Stimulated activated naive CD8-positive, alpha-beta T cell treated with anti-CD3 and anti-CD28 coated beads, Interleukin-15, amount 100 ng/mL, for 72 hours (primary cell): ENCODE measurements at regions not wholly inside any gene's neighbourhood (a gene's known extent, or its start where the extent isn't known, plus 50 kb on each side); places are given as distances from the start of the nearest gene placed in this dataset.

Experiments
- ATAC-seq: fragments of 150-1000 bp; cut with Tn5 transposase; 2 replicates; pipeline ENCODE4 v1.10.0; 2021; ENCODE audit warnings: mild to moderate bottlenecking, moderate library complexity
- DNase-seq, 2 donors: peaks; one replicate each; pipeline ENCODE4 v3.0.0; 2021 to 2022
- H3K27ac Mint-ChIP-seq, 2 donors: one replicate each; pipeline ENCODE4 v1.8.0; 2022; ENCODE audit warnings: mild to moderate bottlenecking in 2 of 2, mixed read lengths in 2 of 2, moderate library complexity in 2 of 2
- H3K27me3 Mint-ChIP-seq: one replicate; pipeline ENCODE4 v1.8.0; 2022; ENCODE audit warnings: mixed read lengths
- H3K4me1 Mint-ChIP-seq: one replicate; pipeline ENCODE4 v1.8.0; 2022; ENCODE audit warnings: mild to moderate bottlenecking, mixed read lengths
- H3K4me3 Mint-ChIP-seq, 2 donors: one replicate each; pipeline ENCODE4 v1.8.0; 2022; ENCODE audit warnings: mild to moderate bottlenecking in 2 of 2, mixed read lengths in 2 of 2, moderate library complexity in 1 of 2
- H3K9me3 Mint-ChIP-seq, 2 donors: one replicate each; pipeline ENCODE4 v1.8.0; 2022; ENCODE audit warnings: mixed read lengths in 2 of 2

DNA sequence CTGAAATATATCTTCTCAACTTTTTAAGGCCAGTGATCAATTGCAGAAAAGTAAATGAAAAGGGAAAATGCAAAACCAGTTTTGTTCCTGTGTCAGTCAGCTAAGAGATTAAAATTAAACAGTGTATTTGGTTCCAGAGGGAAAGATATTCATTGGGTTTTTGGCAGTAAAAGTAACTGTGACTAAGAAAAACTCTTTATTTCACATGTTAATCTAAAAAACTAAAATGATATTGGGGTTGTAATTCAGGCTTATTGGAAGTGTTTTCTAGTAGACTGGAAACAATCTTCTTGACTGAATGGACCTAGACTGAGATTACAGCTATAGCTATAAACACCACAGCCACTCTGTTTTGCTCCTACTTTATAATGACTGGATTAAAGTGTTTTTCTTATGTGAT lies 413.9 kb downstream of the ADGRL2 start:
- Mint-ChIP-seq H3K4me3 (no peak overlapping the region), H3K27me3 (no peaks in the 10 kb centered on the region), H3K27ac (no peak overlapping the region), H3K4me1 (no peaks in the 10 kb centered on the region), H3K9me3 (no peaks in the 10 kb centered on the region)
- ATAC-seq (no peak), DNase-seq (no peak)

DNA sequence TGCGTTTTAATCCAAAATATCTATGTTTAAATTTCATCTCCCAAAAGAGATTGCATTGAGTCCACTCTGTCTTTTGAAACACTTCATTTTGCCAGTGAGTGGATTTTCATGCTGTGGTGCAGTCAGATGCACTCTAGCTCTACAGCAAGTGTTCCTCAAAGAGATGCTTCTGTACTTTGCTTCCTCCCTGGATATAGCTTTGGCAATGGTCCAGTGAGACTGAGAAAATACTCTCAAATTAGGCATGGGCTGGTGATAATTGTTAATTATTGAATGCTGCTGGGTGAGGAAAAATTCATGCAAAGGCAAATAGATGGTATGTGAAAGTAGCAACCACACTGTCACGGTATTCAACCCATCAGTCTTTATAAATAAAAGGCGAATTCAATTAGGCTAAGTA lies 396.9 kb downstream of the ADGRL2 start:
- Mint-ChIP-seq H3K4me3 (no peak overlapping the region), H3K4me1 (no peaks in the 10 kb centered on the region), H3K27ac (no peak overlapping the region), H3K9me3 (no peaks in the 10 kb centered on the region), H3K27me3 (no peaks in the 10 kb centered on the region)
- no peak for DNase-seq
- no peak for ATAC-seq

DNA sequence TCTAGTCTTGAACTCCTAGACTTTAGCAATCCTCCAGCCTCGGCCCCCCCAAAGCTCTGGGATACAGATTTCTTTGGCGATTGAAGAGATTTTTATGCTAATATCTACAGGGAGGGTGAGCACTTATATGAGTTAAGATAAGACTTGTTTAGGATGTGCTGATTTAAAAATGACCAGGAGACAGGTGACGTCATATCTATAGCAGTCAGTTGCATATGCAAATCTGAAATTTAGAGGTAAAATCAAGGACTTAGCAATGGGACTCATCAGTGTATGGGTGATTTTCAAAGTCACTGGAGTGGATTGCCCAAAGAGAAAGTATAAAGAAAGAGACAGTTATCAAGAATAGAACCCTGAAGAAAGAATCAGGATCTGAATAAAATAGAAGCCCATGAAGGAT lies 394.5 kb downstream of the ADGRL2 start:
- Mint-ChIP-seq H3K4me1 (no peaks in the 10 kb centered on the region), H3K4me3 (no peak overlapping the region), H3K27ac (no peak overlapping the region), H3K9me3 (no peaks in the 10 kb centered on the region), H3K27me3 (no peaks in the 10 kb centered on the region)
- DNase-seq, result no peak
- ATAC-seq, result no peak

DNA sequence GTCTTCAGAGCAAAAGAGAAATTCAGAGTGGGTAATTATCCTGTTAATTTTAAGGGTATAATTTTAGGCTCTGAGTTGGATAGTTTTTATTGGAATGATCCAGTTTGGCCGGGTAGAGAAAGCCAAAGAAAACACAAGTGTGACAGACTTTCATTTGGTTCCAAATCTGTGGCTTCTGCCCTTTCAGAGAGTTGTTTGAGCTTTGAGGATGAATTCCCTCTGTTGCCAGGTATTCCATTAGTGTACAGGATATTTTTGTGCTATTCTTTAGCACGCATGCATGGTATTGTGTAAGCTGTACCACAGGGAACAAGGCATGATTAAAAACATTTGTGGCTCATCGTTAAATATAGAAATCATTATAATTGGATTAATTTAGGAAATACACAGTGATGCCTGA lies 384.4 kb downstream of the ADGRL2 start:
- no peak overlapping the region for H3K27ac Mint-ChIP-seq
- H3K9me3 Mint-ChIP-seq, result no peaks in the 10 kb centered on the region
- no peak for DNase-seq
- H3K4me3 Mint-ChIP-seq, result no peak overlapping the region
- H3K4me1 Mint-ChIP-seq, result no peaks in the 10 kb centered on the region
- no peaks in the 10 kb centered on the region for H3K27me3 Mint-ChIP-seq
- ATAC-seq, result no peak

DNA sequence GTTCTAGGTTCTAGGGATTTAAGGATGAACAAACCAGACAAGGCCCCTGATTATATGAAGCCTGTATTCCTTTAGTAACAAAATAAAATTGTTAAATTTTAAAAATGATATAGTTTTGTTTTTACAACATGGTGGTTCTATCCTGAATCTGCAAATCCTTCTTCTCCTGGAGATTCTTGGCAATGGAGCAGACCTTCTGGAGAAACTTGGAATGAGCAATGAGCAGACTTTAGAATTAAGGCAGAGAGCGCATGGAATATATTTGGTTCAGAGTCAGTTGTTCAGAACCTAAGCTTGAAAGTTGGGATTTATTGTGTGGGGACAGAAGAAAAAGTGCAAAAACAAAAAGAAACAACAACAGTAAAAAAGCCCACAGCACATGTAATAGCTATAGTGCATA lies 381.1 kb downstream of the ADGRL2 start:
- H3K4me1 Mint-ChIP-seq, result no peaks in the 10 kb centered on the region
- no peaks in the 10 kb centered on the region for H3K9me3 Mint-ChIP-seq
- ATAC-seq (no peak), DNase-seq (no peak)
- H3K27ac Mint-ChIP-seq, result no peak overlapping the region
- H3K27me3 Mint-ChIP-seq, result no peaks in the 10 kb centered on the region
- no peak overlapping the region for H3K4me3 Mint-ChIP-seq

DNA sequence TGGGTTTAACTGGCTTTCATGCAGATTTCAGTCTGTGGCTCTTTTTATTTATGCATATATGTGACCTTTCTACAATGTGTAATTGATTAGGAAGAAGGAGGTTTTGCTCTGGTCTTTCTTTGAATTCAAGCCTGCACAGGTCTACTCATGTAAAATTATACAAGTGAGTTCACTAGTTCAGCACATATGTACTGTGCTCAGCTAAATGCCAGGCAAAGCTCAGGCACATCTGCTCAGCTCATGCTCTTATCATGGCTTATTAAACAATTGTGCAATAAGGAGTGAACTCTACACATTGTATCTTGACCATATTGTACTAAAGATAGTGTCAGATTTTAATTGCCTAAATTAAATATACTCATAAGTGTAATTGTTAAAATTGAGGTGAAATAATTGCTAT lies 378.4 kb downstream of the ADGRL2 start:
- Mint-ChIP-seq H3K27me3 (no peaks in the 10 kb centered on the region), H3K4me1 (no peaks in the 10 kb centered on the region), H3K27ac (no peak overlapping the region), H3K9me3 (no peaks in the 10 kb centered on the region), H3K4me3 (no peak overlapping the region)
- DNase-seq (no peak), ATAC-seq (no peak)

DNA sequence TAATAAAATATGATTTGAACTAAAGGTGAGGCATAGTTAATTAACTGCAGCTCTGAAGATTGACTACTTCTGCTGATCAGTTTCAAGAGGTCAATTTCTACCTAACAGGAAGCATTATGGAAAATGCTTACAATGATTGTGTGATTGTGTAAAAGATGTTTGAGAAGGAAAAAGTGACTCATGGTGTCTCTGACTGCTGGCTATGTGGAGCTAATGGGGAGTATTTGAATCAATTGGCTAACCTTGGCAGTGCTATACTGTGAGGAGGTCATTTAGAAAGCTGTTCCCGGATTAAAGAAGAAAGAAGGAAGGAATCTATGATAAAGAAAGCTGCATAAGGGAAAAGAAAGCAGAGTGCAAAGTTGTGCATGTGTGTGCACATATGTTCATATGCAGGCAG lies 376.5 kb downstream of the ADGRL2 start:
- no peak for DNase-seq
- Mint-ChIP-seq H3K27me3 (no peaks in the 10 kb centered on the region), H3K27ac (no peak overlapping the region), H3K4me3 (no peak overlapping the region), H3K4me1 (no peaks in the 10 kb centered on the region), H3K9me3 (peaks cover 0 to 13% of the 10 kb centered on the region in 2 donors)
- no peak for ATAC-seq

DNA sequence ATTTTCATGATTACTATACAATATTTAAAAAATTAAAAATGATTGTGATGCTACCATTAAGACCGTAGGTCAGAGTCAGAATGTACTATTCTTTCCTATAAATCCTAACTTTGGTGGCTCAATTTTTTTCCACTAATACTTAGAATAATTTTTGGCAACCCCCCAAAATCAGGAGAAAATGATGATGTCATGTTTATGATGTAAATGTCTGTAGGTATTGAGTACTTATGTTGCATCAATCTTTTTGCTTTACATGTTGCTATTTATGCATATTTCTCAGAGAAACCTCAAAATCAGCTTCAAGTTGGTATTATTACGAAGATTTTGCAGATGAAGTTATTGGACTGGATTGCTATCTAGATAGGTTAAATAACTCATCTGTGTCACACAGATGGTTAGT lies 371.2 kb downstream of the ADGRL2 start:
- Mint-ChIP-seq H3K4me1 (no peaks in the 10 kb centered on the region), H3K4me3 (no peak overlapping the region), H3K9me3 (peaks cover 0 to 13% of the 10 kb centered on the region in 2 donors), H3K27me3 (no peaks in the 10 kb centered on the region), H3K27ac (no peak overlapping the region)
- DNase-seq (no peak), ATAC-seq (no peak)

DNA sequence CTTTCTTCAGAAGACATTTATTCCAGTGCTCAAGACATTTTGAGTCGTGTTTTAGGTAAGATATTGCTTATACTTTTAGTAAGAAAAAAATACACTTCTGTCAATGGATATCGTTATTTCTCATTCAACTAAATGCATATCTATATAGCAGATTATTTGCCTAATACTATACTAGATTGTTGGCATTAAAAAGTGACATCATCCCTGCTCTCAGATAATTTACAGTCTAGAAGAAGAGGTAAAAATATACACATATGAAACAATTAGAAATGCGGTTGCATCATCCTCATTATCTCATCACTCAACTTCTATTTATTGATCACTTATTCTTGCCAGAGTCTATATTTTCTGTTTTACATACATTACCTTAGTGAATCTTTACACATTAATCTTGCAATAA lies 367.7 kb downstream of the ADGRL2 start:
- Mint-ChIP-seq H3K27me3 (no peaks in the 10 kb centered on the region), H3K27ac (no peak overlapping the region), H3K4me1 (no peaks in the 10 kb centered on the region), H3K4me3 (no peak overlapping the region), H3K9me3 (peaks cover 0 to 10% of the 10 kb centered on the region in 2 donors)
- ATAC-seq (no peak), DNase-seq (no peak)

DNA sequence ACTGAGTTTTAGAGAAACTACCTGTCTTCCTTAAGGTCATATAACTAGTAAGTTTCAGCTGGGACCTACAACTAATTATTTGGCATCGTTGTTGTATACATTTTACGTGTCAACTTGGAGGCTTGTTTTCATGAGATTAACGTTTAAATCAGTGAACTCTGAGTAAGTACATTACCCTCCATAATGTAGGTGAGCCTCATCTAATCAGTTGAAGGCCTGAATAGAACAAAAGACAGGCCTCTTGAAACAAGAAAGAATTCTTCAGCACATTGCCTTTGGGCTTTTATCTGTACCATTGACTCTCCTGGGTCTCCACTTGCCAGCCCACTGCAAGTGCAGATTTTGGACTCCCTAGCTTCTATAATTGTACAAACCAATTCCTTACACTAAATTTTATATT lies 364.6 kb downstream of the ADGRL2 start:
- no peak overlapping the region for H3K4me3 Mint-ChIP-seq
- no peak for DNase-seq
- H3K27ac Mint-ChIP-seq, result no peak overlapping the region
- H3K4me1 Mint-ChIP-seq, result peaks cover 14% of the 10 kb centered on the region
- no peak for ATAC-seq
- no peaks in the 10 kb centered on the region for H3K9me3 Mint-ChIP-seq
- no peaks in the 10 kb centered on the region for H3K27me3 Mint-ChIP-seq

DNA sequence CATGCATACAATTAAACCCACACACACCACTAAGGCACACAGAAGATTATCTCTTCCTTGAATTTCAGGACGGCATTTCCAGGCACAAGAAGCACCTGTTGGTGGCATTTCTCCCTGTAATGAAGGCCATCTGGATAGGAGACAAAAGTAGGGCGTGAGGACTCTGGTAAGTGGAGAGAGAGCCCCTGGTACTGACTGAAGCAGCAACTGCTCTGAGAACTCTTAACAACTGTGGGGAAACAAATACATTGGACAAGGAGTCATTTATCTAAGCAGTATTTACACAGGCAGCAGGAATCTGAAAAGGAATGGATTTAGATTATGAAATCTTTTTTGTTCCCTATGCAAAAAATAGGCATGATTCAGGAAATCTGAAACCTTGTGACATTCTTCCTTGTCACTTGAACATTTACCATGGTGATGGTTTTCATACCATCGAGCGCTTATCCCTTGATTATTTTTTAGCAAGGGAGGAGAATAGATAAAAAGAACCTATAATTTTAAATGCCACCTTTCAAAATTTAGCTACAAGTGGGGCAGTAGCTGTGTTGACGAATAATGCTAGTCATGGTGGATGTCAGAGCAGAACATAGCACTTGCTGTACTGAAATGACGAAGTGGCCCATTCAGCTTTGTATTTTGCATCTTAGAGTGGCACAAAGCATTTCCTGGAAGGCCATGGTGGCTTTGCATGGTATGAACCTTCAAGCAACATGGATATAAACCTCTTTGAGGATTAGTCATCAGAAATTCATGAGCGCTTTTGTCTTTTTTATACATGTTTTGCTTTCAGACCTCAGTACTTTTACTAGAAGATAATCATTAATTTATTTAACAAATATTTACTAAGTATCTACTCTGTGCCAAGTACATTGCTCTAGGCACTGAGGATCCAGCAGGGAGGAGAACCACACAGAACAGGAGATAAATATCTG lies 362.0 kb downstream of the ADGRL2 start:
- H3K4me1 Mint-ChIP-seq, result peaks cover 14% of the 10 kb centered on the region
- no peak for ATAC-seq
- H3K27ac Mint-ChIP-seq, result no peak overlapping the region
- peaks cover 8% of the 10 kb centered on the region for H3K27me3 Mint-ChIP-seq
- H3K9me3 Mint-ChIP-seq, result no peaks in the 10 kb centered on the region
- no peak for DNase-seq
- no peak overlapping the region for H3K4me3 Mint-ChIP-seq

DNA sequence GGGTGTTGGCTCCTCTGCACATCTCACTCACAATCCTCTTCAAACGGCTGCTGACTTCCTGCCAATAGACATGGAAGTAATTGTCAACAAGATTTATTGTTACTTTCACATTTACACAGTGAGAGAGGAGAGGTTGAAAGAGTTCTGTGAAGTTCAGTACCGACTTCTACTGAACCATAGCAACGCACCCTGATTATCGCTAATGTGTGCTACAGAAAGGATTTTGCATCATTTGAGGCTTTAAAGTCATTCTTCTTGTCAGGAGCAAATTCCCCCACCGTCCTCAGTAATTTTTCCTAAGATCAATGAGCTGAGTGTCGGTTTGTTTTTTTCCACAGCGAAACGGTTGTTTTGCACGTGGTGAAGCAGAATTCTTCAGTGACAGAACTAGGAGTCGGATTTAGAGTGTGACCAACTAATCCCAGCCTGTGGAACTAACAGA lies 361.0 kb downstream of the ADGRL2 start:
- Mint-ChIP-seq H3K4me3 (peak overlapping the region; percentile 9 to 31), H3K9me3 (no peaks in the 10 kb centered on the region), H3K27me3 (peaks cover 8% of the 10 kb centered on the region), H3K27ac (no peak overlapping the region), H3K4me1 (peaks cover 14% of the 10 kb centered on the region)
- DNase-seq (no peak), ATAC-seq (no peak)

DNA sequence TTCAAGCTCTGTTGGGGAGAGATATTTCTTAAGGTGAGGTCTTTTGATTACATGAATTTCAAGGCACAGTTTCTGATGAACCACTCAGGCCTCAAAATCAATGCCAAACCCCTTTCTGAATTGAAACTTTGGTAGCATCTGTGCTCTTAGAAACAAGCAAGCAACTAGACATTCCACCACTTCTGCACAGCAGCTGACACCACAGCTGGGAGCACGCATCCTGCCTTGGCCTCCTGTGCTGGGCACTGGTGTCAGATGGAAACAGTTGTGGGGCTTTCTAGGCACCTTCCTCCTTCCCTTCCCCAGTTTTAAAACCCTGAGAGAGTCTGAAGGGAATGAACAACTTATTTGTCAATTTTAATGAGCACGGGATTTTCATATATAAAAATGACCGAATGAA lies 360.2 kb downstream of the ADGRL2 start:
- H3K4me1 Mint-ChIP-seq, result peaks cover 14% of the 10 kb centered on the region
- peaks cover 3 to 4% of the 10 kb centered on the region in 2 donors for H3K9me3 Mint-ChIP-seq
- ATAC-seq (no peak), DNase-seq (no peak)
- no peak overlapping the region for H3K4me3 Mint-ChIP-seq
- H3K27me3 Mint-ChIP-seq, result peaks cover 8% of the 10 kb centered on the region
- H3K27ac Mint-ChIP-seq, result no peak overlapping the region

DNA sequence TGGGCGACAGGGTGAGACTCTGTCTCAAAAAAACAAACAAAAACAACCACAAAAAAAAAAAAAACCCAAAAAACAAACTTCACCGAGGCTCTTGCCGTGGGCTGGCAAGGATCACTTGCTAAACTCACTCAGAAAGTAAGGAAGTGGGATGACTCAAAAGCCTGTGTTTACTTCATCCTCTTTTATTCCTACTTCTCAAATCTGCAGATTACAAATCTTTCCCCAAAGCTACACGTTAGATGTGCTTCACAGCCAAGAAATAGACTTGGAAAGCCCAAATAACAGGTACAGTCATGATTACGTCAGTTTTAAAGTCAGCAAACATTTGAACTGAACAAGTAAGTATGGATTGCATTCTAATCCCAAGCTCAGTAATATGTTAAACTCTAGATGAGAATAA lies 359.3 kb downstream of the ADGRL2 start:
- Mint-ChIP-seq H3K27ac (no peak overlapping the region), H3K4me1 (peaks cover 14% of the 10 kb centered on the region), H3K9me3 (peaks cover 6 to 13% of the 10 kb centered on the region in 2 donors), H3K27me3 (peaks cover 8% of the 10 kb centered on the region), H3K4me3 (no peak overlapping the region)
- DNase-seq, result no peak
- ATAC-seq, result no peak

DNA sequence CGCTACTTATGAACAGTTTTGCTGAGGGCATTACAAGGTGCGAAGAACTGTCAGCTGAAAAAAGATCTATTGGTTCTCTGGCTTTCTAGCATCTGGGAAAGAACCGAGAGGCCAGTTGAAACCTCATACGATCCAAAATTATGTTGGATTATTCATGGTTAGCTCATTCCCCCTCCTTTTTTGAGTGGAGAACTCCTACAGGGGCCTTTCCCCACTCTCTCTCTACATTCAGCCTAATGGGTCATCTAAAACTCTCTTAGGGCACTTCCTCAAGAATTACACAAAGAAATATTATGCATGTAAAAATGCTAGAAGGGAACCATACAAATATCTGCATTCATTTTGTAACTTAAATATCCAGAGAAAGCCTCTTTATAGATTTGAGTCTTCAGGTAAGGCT lies 358.2 kb downstream of the ADGRL2 start:
- peaks cover 14% of the 10 kb centered on the region for H3K4me1 Mint-ChIP-seq
- DNase-seq, result no peak
- peaks cover 8% of the 10 kb centered on the region for H3K27me3 Mint-ChIP-seq
- no peak for ATAC-seq
- H3K9me3 Mint-ChIP-seq, result peaks cover 6 to 14% of the 10 kb centered on the region in 2 donors
- H3K4me3 Mint-ChIP-seq, result no peak overlapping the region
- no peak overlapping the region for H3K27ac Mint-ChIP-seq

DNA sequence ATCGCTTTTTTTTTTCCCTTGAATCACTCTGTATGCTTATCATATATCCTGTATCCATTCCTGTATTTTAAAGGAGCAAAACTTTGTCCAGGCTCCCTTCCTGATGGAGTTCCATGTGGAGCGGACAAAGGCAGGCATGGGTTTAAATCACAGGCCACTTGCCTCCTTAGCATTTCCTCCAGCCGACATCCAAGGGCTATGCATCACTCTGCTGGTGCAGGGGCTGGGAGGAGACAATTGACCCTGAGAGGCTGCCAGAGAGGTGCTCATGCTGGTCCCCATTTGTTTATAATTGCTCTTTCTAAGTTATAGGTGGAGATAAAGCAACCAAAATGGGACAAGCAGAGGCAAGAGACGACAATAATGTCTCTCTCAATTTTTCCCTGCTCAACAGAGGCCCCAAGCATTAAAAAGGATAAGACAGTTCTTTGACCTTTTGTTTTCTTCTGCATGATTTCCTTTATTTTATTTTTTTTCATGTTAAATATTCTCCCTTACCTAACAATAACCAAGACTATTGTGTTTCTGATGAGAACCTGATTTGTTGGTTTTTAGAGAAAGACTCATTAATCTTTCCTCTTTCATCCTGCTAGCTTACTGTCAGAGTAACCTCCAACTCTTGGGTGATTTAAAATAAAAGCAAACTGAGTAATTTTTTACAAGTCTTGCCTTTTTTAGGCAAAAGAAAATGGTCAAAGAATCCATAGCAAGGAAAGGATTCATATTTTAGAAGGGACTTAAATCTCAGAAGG lies 353.7 kb downstream of the ADGRL2 start:
- H3K9me3 Mint-ChIP-seq, result peaks cover 14 to 17% of the 10 kb centered on the region in 2 donors

More for the DNA sequence above, 353.7 kb downstream of the ADGRL2 start:
- no peak for ATAC-seq
- no peak overlapping the region for H3K27ac Mint-ChIP-seq
- H3K27me3 Mint-ChIP-seq, result peaks cover 8% of the 10 kb centered on the region
- no peak overlapping the region for H3K4me3 Mint-ChIP-seq
- DNase-seq, result no peak
- H3K4me1 Mint-ChIP-seq, result peaks cover 16% of the 10 kb centered on the region
